Keratinocyte (primary cell): ENCODE measurements at regions not wholly inside any gene's neighbourhood (a gene's known extent, or its start where the extent isn't known, plus 50 kb on each side); places are given as distances from the start of the nearest gene placed in this dataset.

Source experiments
- CTCF ChIP-seq, 3 experiments: IDR thresholded peaks in 1 of 3; conservative IDR thresholded peaks in 1 of 3; optimal IDR thresholded peaks in 1 of 3; 2 replicates in 2 of 3; 3 replicates in 1 of 3; pipeline versions ENCODE3 to v1.5.1; 2011; ENCODE audit warnings: low read length in 3 of 3, mild to moderate bottlenecking in 3 of 3, moderate library complexity in 2 of 3, control low read depth in 1 of 3, inconsistent platforms in 1 of 3; ENCODE audit not compliant: insufficient read depth in 2 of 3; ENCODE audit errors: extremely low read depth in 1 of 3
- EZH2 ChIP-seq: IDR thresholded peaks from one replicate; pipeline ENCODE4 v1.6.1; 2012; ENCODE audit warnings: inconsistent platforms, mild to moderate bottlenecking, low read length, moderate library complexity

- TF ChIP-seq EZH2 (no peak), CTCF (optimal IDR thresholded peaks at IDR 0.05 in 1 of 3, IDR thresholded peaks at IDR 0.05 in 1 of 3, conservative IDR thresholded peaks at IDR 0.05 in 1 of 3; ENCODE audit: extremely low read depth in 1 of 3, insufficient read depth in 2 of 3, low read length in 3 of 3) (no peak)
Observed at GRCh38 chr16:65634833-65635232, 513.0 kb upstream of the CDH11 start.
